Liver (tissue), 3 donors: ENCODE measurements at regions not wholly inside any gene's neighbourhood (a gene's known extent, or its start where the extent isn't known, plus 50 kb on each side); places are given as distances from the start of the nearest gene placed in this dataset.

ENCODE experiments used
- CTCF ChIP-seq: fragments of 150-350 bp; IDR thresholded peaks from 2 replicates; pipeline ENCODE4 v1.5.1; 2017; ENCODE audit warnings: improper control_type of control experiment, low read depth, low read length; ENCODE audit not compliant: missing input control
- FOXA1 ChIP-seq: IDR thresholded peaks from 2 replicates; pipeline ENCODE4 v1.6.1; 2016; ENCODE audit warnings: antibody characterized with exemption
- GABPA ChIP-seq, 2 donors: IDR thresholded peaks in 1 of 2; conservative IDR thresholded peaks in 1 of 2; 2 replicates each; pipeline ENCODE4 v1.6.1; 2016; ENCODE audit warnings: antibody characterized with exemption in 2 of 2, mild to moderate bottlenecking in 1 of 2, moderate library complexity in 1 of 2
- HNF4A ChIP-seq, 2 donors: conservative IDR thresholded peaks; 2 replicates each; pipeline ENCODE4 v1.6.1; 2016; ENCODE audit warnings: antibody characterized with exemption in 2 of 2, mild to moderate bottlenecking in 2 of 2
- NR2F2 ChIP-seq: IDR thresholded peaks from 2 replicates; pipeline ENCODE4 v1.6.1; 2016; ENCODE audit warnings: antibody characterized with exemption
- RAD21 ChIP-seq, 2 donors: IDR thresholded peaks; 2 replicates each; pipeline ENCODE4 v1.6.1; 2016; ENCODE audit warnings: antibody characterized with exemption in 2 of 2, mild to moderate bottlenecking in 2 of 2
- RXRA ChIP-seq, 2 donors: IDR thresholded peaks; 2 replicates each; pipeline ENCODE4 v1.6.1; 2017 to 2018; ENCODE audit warnings: antibody characterized with exemption in 2 of 2, mild to moderate bottlenecking in 1 of 2
- SP1 ChIP-seq: IDR thresholded peaks from 2 replicates; pipeline ENCODE4 v1.6.1; 2018; ENCODE audit warnings: antibody characterized with exemption, mild to moderate bottlenecking
- TAF1 ChIP-seq: conservative IDR thresholded peaks from 2 replicates; pipeline ENCODE4 v1.6.1; 2016; ENCODE audit warnings: antibody characterized with exemption, mild to moderate bottlenecking
- YY1 ChIP-seq: IDR thresholded peaks from 2 replicates; pipeline ENCODE4 v1.6.1; 2016; ENCODE audit warnings: antibody characterized with exemption, mild to moderate bottlenecking
- TF ChIP-seq, protein P1 (sequence below): IDR thresholded peaks from 2 replicates; pipeline ENCODE4 v1.6.1; 2016; ENCODE audit warnings: antibody characterized with exemption
- TF ChIP-seq, protein P2 (sequence below): IDR thresholded peaks from 2 replicates; pipeline ENCODE4 v1.6.1; 2016; ENCODE audit warnings: antibody characterized with exemption
- TF ChIP-seq, protein P3 (sequence below): IDR thresholded peaks from 2 replicates; pipeline ENCODE4 v1.6.1; 2016; ENCODE audit warnings: antibody characterized with exemption, mild to moderate bottlenecking
- TF ChIP-seq, protein P4 (sequence below): IDR thresholded peaks from 2 replicates; pipeline ENCODE4 v1.6.1; 2016; ENCODE audit warnings: antibody characterized with exemption
- donor health status: healthy.
- donor health status: healthy.

- TF ChIP-seq CTCF (no peak), GABPA (IDR thresholded peaks at IDR 0.05 in 1 of 2, conservative IDR thresholded peaks at IDR 0.05 in 1 of 2) (no peak), FOXA1 (no peak), YY1 (no peak), RAD21 (IDR thresholded peaks at IDR 0.05) (no peak), NR2F2 (no peak), RXRA (IDR thresholded peaks at IDR 0.05) (no peak), TAF1 (no peak), SP1 (no peak), HNF4A (conservative IDR thresholded peaks at IDR 0.05) (no peak)
- TF ChIP-seq, protein P1, sequence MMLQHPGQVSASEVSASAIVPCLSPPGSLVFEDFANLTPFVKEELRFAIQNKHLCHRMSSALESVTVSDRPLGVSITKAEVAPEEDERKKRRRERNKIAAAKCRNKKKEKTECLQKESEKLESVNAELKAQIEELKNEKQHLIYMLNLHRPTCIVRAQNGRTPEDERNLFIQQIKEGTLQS = no peak
- TF ChIP-seq, protein P2, sequence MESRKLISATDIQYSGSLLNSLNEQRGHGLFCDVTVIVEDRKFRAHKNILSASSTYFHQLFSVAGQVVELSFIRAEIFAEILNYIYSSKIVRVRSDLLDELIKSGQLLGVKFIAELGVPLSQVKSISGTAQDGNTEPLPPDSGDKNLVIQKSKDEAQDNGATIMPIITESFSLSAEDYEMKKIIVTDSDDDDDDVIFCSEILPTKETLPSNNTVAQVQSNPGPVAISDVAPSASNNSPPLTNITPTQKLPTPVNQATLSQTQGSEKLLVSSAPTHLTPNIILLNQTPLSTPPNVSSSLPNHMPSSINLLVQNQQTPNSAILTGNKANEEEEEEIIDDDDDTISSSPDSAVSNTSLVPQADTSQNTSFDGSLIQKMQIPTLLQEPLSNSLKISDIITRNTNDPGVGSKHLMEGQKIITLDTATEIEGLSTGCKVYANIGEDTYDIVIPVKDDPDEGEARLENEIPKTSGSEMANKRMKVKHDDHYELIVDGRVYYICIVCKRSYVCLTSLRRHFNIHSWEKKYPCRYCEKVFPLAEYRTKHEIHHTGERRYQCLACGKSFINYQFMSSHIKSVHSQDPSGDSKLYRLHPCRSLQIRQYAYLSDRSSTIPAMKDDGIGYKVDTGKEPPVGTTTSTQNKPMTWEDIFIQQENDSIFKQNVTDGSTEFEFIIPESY = no peak
- TF ChIP-seq, protein P3, sequence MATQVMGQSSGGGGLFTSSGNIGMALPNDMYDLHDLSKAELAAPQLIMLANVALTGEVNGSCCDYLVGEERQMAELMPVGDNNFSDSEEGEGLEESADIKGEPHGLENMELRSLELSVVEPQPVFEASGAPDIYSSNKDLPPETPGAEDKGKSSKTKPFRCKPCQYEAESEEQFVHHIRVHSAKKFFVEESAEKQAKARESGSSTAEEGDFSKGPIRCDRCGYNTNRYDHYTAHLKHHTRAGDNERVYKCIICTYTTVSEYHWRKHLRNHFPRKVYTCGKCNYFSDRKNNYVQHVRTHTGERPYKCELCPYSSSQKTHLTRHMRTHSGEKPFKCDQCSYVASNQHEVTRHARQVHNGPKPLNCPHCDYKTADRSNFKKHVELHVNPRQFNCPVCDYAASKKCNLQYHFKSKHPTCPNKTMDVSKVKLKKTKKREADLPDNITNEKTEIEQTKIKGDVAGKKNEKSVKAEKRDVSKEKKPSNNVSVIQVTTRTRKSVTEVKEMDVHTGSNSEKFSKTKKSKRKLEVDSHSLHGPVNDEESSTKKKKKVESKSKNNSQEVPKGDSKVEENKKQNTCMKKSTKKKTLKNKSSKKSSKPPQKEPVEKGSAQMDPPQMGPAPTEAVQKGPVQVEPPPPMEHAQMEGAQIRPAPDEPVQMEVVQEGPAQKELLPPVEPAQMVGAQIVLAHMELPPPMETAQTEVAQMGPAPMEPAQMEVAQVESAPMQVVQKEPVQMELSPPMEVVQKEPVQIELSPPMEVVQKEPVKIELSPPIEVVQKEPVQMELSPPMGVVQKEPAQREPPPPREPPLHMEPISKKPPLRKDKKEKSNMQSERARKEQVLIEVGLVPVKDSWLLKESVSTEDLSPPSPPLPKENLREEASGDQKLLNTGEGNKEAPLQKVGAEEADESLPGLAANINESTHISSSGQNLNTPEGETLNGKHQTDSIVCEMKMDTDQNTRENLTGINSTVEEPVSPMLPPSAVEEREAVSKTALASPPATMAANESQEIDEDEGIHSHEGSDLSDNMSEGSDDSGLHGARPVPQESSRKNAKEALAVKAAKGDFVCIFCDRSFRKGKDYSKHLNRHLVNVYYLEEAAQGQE = no peak
- TF ChIP-seq, protein P4, sequence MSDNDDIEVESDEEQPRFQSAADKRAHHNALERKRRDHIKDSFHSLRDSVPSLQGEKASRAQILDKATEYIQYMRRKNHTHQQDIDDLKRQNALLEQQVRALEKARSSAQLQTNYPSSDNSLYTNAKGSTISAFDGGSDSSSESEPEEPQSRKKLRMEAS = no peak
Measured at GRCh38 chr19:28505933-28506332, 707.0 kb downstream of the UQCRFS1 start.
